ENCODE measurements at regions not wholly inside any gene's neighbourhood (a gene's known extent, or its start where the extent isn't known, plus 50 kb on each side); places are given as distances from the start of the nearest gene placed in this dataset.

GRCh38 chr17:36703860-36704266 is 102.5 kb downstream of the MRM1 start:
- H3K9me3 Mint-ChIP-seq: no peaks in the 10 kb centered on the region

GRCh38 chr17:36705283-36705795 is 104.0 kb downstream of the MRM1 start:
- peaks cover 31% of the 10 kb centered on the region for H3K27me3 Mint-ChIP-seq (ENCODE audit: low read depth)

More at GRCh38 chr17:36703860-36704266, 102.5 kb downstream of the MRM1 start:
- no peak overlapping the region for H3K27ac Mint-ChIP-seq
- peak; percentile 50 for DNase-seq (ENCODE audit: low spot score)
- peaks cover 34% of the 10 kb centered on the region for H3K27me3 Mint-ChIP-seq (ENCODE audit: low read depth)
- no peak overlapping the region for H3K4me3 Mint-ChIP-seq
- H3K36me3 Mint-ChIP-seq (ENCODE audit: low read depth): no peaks in the 10 kb centered on the region
- no peaks in the 10 kb centered on the region for H3K4me1 Mint-ChIP-seq (ENCODE audit: low read depth)

DNA sequence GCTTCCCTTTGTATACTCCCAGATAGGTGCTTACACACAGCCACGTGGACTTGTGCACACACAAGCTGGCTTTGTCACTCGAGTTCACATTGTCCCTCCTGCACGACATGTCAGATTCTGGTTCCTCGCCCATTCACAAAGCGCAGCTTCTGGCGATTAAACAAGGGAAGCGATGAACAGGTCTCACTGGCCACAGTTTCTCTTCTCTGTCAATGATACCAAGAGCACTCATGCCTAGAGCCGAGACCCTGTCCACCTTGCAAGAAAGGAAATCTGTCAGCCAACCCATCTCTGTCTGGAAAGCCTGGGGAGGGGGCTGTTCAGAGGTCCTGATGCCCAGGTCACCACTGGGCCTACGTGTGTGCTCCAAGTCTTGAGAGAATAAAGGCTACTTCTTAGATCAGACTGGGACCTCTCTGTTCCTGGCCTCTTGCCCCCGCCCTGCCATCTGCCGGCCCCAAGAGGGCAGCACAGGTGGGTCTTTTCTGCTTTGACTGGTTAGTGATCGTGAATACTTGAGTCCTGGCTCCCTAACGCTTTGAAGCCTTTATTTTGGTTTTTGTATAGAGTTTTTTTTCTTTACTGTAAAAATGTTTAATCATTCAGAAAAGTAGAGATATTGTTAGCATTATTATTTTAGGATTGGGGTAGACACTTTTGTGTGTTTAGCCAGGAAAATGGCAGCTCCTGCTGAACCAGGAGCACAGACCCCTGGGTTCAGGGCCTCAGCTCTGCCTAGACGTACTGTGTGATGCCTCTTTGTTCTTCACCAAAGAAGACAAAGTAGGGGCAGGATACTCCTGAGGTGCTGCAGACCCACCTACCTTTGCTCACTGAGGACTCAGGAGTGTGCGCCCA is 104.7 kb downstream of the MRM1 start:
- Mint-ChIP-seq H3K4me1 (ENCODE audit: low read depth) (no peaks in the 10 kb centered on the region), H3K9me3 (no peaks in the 10 kb centered on the region), H3K27me3 (ENCODE audit: low read depth) (peaks cover 31% of the 10 kb centered on the region), H3K27ac (no peak overlapping the region), H3K36me3 (ENCODE audit: low read depth) (no peaks in the 10 kb centered on the region), H3K4me3 (no peak overlapping the region)
- peak; percentile 40 for DNase-seq (ENCODE audit: low spot score)

More at GRCh38 chr17:36705283-36705795, 104.0 kb downstream of the MRM1 start:
- Mint-ChIP-seq H3K27ac (no peak overlapping the region), H3K9me3 (no peaks in the 10 kb centered on the region), H3K36me3 (ENCODE audit: low read depth) (no peaks in the 10 kb centered on the region), H3K4me1 (ENCODE audit: low read depth) (no peaks in the 10 kb centered on the region), H3K4me3 (no peak overlapping the region)
- no peak for DNase-seq (ENCODE audit: low spot score)

DNA sequence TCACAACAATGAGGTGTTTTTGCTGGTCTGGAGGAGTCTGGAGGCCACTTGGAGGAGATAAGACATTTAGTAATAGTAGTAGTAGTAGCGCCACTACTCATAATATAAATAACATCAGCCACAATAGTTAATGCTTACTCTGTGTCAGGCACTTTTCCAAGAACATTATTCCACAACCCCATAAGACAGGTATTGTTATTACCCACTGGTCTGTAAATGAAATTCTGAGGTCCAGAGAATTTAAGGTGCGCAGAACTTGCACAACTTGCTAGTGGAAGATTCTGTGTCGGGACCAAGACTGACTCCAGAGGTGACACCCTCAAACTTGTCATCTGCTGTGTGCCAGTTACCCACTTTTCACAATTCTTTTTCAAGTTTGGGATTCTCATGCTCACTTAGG is 106.5 kb downstream of the MRM1 start:
- no peaks in the 10 kb centered on the region for H3K9me3 Mint-ChIP-seq
- H3K36me3 Mint-ChIP-seq (ENCODE audit: low read depth): no peaks in the 10 kb centered on the region
- H3K27ac Mint-ChIP-seq: no peak overlapping the region
- DNase-seq (ENCODE audit: low spot score): no peak
- H3K27me3 Mint-ChIP-seq (ENCODE audit: low read depth): peaks cover 33% of the 10 kb centered on the region
- H3K4me1 Mint-ChIP-seq (ENCODE audit: low read depth): no peaks in the 10 kb centered on the region
- no peak overlapping the region for H3K4me3 Mint-ChIP-seq

DNA sequence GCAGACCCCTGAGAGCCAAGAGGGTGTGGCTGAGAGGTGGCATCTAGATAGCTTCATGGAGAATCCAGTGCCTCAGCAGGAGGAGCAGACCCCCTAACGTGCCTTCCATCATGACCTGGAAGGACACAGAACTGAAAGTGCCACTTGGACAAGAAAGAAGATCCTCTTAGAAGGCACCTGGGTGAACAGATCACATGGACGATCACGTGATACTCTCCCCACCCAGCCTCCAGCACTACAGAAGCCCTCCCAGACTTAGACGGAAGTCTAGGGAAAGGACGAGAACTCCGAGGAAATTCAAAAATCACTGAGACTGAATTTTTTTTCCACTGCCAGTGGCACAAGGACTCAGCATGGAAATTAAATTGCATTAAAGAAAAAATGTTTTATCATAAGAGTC is 113.4 kb downstream of the MRM1 start:
- Mint-ChIP-seq H3K27me3 (ENCODE audit: low read depth) (peaks cover 17% of the 10 kb centered on the region), H3K36me3 (ENCODE audit: low read depth) (peaks cover 1% of the 10 kb centered on the region), H3K27ac (no peak overlapping the region), H3K4me1 (ENCODE audit: low read depth) (peaks cover 2% of the 10 kb centered on the region), H3K9me3 (no peaks in the 10 kb centered on the region), H3K4me3 (no peak overlapping the region)
- DNase-seq (ENCODE audit: low spot score): no peak

DNA sequence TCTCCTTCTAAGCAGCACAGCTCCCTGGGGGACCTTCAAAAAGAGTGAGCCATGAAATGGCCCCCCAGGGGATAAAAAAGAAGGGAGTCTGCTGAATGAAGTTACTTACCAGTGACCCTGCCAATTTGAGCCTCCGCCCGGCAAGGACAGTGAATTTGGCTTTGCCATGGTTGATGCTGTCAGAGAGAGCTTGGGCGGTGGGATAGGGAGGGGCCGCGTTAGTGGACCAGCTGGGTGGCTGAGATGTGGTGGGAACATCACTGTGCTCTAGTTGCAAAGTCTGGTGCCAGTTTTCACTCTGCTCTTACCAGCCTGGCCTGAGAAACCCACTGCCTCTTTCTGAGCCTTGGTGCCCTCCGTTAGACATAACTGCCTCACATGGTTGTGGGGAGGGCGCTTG is 114.6 kb downstream of the MRM1 start:
- DNase-seq (ENCODE audit: low spot score): no peak
- H3K4me3 Mint-ChIP-seq: no peak overlapping the region
- no peak overlapping the region for H3K27ac Mint-ChIP-seq

GRCh38 chr17:36717088-36717487 is 115.7 kb downstream of the MRM1 start:
- H3K36me3 Mint-ChIP-seq (ENCODE audit: low read depth): peaks cover 1% of the 10 kb centered on the region

More for the DNA sequence above, 114.6 kb downstream of the MRM1 start:
- H3K36me3 Mint-ChIP-seq (ENCODE audit: low read depth): peaks cover 1% of the 10 kb centered on the region
- H3K27me3 Mint-ChIP-seq (ENCODE audit: low read depth): peaks cover 17% of the 10 kb centered on the region
- H3K4me1 Mint-ChIP-seq (ENCODE audit: low read depth): peaks cover 4% of the 10 kb centered on the region
- no peaks in the 10 kb centered on the region for H3K9me3 Mint-ChIP-seq

GRCh38 chr17:36720131-36720530 is 118.7 kb downstream of the MRM1 start:
- DNase-seq (ENCODE audit: low spot score): no peak
- peaks cover 1% of the 10 kb centered on the region for H3K36me3 Mint-ChIP-seq (ENCODE audit: low read depth)
- H3K9me3 Mint-ChIP-seq: no peaks in the 10 kb centered on the region
- H3K4me3 Mint-ChIP-seq: no peak overlapping the region
- no peaks in the 10 kb centered on the region for H3K27me3 Mint-ChIP-seq (ENCODE audit: low read depth)
- H3K4me1 Mint-ChIP-seq (ENCODE audit: low read depth): peaks cover 39% of the 10 kb centered on the region
- H3K27ac Mint-ChIP-seq: no peak overlapping the region

More at GRCh38 chr17:36717088-36717487, 115.7 kb downstream of the MRM1 start:
- H3K27me3 Mint-ChIP-seq (ENCODE audit: low read depth): peaks cover 13% of the 10 kb centered on the region
- H3K4me1 Mint-ChIP-seq (ENCODE audit: low read depth): peaks cover 14% of the 10 kb centered on the region
- no peak overlapping the region for H3K4me3 Mint-ChIP-seq
- H3K9me3 Mint-ChIP-seq: no peaks in the 10 kb centered on the region
- H3K27ac Mint-ChIP-seq: no peak overlapping the region
- no peak for DNase-seq (ENCODE audit: low spot score)

- peak overlapping the region; percentile 80 for H3K4me3 Mint-ChIP-seq
- peak overlapping the region; percentile 98 for H3K27ac Mint-ChIP-seq
- H3K4me1 Mint-ChIP-seq (ENCODE audit: low read depth): peaks cover 51% of the 10 kb centered on the region
- H3K27me3 Mint-ChIP-seq (ENCODE audit: low read depth): no peaks in the 10 kb centered on the region
- DNase-seq (ENCODE audit: low spot score): no peak
- H3K36me3 Mint-ChIP-seq (ENCODE audit: low read depth): peaks cover 1% of the 10 kb centered on the region
- H3K9me3 Mint-ChIP-seq: no peaks in the 10 kb centered on the region
Observed at GRCh38 chr17:36721560-36722120, 120.3 kb downstream of the MRM1 start.

GRCh38 chr17:36722121-36722902 is 120.9 kb downstream of the MRM1 start:
- H3K4me3 Mint-ChIP-seq: peak overlapping the region; percentile 83
- no peaks in the 10 kb centered on the region for H3K27me3 Mint-ChIP-seq (ENCODE audit: low read depth)
- H3K27ac Mint-ChIP-seq: peak overlapping the region; percentile 98
- H3K4me1 Mint-ChIP-seq (ENCODE audit: low read depth): peaks cover 56% of the 10 kb centered on the region
- H3K9me3 Mint-ChIP-seq: no peaks in the 10 kb centered on the region
- DNase-seq (ENCODE audit: low spot score): peak; percentile 87
- H3K36me3 Mint-ChIP-seq (ENCODE audit: low read depth): peaks cover 3% of the 10 kb centered on the region

GRCh38 chr17:36722903-36723263 is 121.5 kb downstream of the MRM1 start:
- Mint-ChIP-seq H3K9me3 (no peaks in the 10 kb centered on the region), H3K36me3 (ENCODE audit: low read depth) (peaks cover 4% of the 10 kb centered on the region), H3K27me3 (ENCODE audit: low read depth) (no peaks in the 10 kb centered on the region), H3K4me1 (ENCODE audit: low read depth) (peaks cover 60% of the 10 kb centered on the region), H3K4me3 (peak overlapping the region; percentile 83), H3K27ac (peak overlapping the region; percentile 98)
- DNase-seq (ENCODE audit: low spot score): no peak

- H3K27me3 Mint-ChIP-seq (ENCODE audit: low read depth): no peaks in the 10 kb centered on the region
- no peak for DNase-seq (ENCODE audit: low spot score)
- peak overlapping the region; percentile 98 for H3K27ac Mint-ChIP-seq
- peak overlapping the region; percentile 83 for H3K4me3 Mint-ChIP-seq
- H3K36me3 Mint-ChIP-seq (ENCODE audit: low read depth): peaks cover 4% of the 10 kb centered on the region
- no peaks in the 10 kb centered on the region for H3K9me3 Mint-ChIP-seq
- peaks cover 67% of the 10 kb centered on the region for H3K4me1 Mint-ChIP-seq (ENCODE audit: low read depth)
Observed at GRCh38 chr17:36723459-36724025, 122.2 kb downstream of the MRM1 start.

GRCh38 chr17:36726199-36726598 is 124.8 kb downstream of the MRM1 start:
- peak overlapping the region; percentile 91 for H3K27ac Mint-ChIP-seq
- no peaks in the 10 kb centered on the region for H3K9me3 Mint-ChIP-seq
- peak overlapping the region; percentile 56 for H3K4me3 Mint-ChIP-seq
- H3K4me1 Mint-ChIP-seq (ENCODE audit: low read depth): peaks cover 66% of the 10 kb centered on the region
- DNase-seq (ENCODE audit: low spot score): no peak
- H3K36me3 Mint-ChIP-seq (ENCODE audit: low read depth): peaks cover 2% of the 10 kb centered on the region
- H3K27me3 Mint-ChIP-seq (ENCODE audit: low read depth): no peaks in the 10 kb centered on the region

Measured in T-helper 2 cell treated with Interferon-gamma antibody and Interleukin-4, amounts not matched to agents 5 μg/mL and 100 μg/mL, for 36 hours (primary cell).